HuH-7.5 (cell line): ENCODE measurements at regions not wholly inside any gene's neighbourhood (a gene's known extent, or its start where the extent isn't known, plus 50 kb on each side); places are given as distances from the start of the nearest gene placed in this dataset.

ENCODE experiments used
- DNase-seq: peaks from one replicate; pipeline ENCODE4 v3.0.0; 2011; ENCODE audit warnings: low spot score

DNA sequence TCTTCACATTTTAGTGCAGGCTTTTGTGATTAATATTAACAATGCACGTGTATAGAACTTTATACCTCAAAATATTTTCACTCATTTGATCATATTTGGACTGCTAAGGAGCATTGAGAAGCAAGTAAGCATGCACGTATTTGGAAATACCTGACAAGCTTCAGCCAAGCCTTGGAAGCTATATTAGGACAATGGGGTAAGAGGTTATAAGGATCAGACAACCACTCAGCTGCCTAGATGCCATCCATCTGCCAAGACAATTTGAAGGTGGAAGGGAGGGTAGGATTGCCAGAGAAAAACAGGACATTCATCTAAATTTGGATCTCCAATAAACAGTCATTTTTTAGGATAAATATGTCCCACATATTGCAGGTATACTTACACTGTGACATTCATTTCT lies 394.9 kb upstream of the CFAP20DC start:
- DNase-seq, result no peak

DNA sequence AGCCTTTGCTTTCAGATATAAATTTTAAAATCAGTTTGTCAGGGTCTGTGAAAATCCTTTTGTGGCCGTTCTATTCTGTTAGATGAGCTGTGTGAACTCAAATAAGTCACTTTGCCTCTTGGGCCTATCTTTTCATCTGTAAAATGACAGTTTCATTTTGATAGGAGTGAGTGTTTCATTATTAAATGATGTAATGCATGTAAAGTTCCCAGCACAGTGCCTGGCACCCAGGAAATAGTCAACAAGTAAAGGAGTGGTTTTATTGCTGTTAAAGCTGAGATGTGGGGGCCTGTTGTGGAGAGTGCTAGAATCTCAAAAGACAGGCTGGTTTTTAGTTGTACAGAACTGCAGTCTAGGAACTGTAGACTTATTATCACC lies 394.5 kb upstream of the CFAP20DC start:
- no peak for DNase-seq

DNA sequence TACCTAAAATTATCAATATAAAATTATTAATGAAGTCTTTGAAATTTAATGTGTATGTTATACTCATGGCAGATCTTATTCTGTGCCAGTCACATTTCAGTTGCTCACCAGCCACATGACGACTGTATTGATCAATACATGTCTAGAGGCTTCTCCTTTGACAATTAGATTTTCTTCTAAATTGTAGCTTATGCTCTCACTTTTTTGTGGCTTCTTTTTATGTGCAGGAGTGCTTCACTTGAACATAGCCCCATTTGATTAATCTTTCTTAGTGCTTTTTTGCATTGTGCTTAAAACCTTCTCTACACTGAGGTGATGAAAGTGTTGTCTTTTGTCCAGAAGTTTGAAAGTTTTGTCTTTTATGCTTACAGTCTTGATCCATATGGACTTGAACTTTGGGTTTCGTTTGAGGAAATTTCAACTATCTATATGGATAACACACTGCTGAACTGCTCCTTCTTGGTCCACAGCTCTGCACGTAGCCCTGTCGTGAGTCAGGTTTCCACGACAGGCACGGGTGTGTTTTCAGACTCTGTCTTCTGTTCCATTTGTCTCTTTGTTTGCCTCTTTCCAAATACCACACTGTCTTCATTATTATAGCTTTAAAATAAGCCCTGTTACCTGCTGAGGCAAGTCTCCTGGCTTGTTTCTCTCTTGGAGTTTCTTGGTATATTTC lies 393.9 kb upstream of the CFAP20DC start:
- no peak for DNase-seq

DNA sequence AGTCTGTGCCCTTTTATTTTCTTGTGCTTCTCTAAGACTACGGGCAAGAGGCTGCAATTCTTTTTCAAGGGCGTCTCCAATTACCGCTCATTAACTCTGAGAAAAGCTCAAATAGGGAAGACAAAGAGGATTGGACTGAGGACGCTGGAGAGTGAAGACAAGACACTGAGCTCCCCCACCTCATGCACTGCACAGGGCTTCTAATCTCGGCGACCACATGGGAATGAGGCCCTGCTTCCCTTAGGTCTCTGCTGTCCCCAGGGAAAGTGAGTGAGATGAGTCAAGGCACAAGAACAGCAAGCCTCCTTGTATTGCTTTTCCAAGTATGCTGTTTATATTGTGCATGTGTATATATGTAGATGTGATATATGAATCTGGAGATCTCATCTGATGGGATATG lies 392.2 kb upstream of the CFAP20DC start:
- no peak for DNase-seq

DNA sequence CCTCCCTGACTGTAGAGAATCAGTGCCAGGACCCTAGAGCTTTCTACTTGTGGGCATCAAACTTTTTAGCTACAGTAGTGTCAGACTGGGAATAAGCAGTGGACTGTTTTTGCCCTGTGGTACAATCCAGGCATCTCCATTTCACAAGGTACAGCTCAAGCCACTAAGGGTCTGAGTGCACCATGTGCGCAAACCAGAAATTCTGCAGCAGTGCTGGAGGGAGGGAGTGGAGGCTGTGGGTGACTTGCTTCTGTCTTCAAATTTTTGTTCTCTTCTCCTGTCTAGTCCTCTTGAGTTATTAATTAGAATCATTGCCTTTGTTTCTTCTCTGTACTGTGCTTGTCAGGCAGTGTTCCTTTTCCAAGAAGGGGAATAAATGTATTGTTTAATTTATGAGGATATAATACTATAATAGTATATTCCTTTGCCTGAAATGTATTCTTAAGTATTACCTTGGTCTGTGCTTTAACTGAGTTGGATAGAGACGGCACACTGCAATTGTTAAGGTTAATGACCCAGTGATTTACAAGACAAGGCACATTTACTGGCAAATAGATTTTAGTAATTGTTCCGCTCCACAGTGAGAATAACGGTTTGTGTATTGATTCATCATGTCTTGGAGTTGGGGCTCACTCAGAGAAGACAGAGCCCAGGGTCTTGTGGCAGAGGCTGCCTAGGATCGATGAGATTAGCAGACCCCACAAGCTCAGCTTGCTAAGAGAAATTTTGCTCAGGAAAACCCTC lies 390.6 kb upstream of the CFAP20DC start:
- DNase-seq, result no peak

DNA sequence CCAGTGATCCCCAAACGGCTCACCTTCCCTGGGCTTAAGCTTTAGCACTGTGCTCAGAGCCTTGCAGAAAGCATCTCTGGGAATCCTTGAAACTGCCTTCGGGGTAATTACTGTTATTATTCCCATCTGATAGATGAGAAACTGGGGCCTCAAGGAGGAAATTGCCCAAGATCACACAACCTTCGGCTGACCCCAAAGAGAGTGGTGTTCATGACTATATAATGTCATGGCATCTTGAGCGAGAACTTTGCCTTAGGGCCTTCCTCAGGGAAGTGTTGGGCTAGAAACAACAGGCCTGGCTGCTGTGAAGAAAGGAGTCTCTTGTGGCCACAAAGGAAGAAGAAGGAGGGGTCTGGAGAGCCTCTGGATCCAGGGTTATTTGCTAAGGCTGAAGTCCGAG lies 388.7 kb upstream of the CFAP20DC start:
- no peak for DNase-seq

DNA sequence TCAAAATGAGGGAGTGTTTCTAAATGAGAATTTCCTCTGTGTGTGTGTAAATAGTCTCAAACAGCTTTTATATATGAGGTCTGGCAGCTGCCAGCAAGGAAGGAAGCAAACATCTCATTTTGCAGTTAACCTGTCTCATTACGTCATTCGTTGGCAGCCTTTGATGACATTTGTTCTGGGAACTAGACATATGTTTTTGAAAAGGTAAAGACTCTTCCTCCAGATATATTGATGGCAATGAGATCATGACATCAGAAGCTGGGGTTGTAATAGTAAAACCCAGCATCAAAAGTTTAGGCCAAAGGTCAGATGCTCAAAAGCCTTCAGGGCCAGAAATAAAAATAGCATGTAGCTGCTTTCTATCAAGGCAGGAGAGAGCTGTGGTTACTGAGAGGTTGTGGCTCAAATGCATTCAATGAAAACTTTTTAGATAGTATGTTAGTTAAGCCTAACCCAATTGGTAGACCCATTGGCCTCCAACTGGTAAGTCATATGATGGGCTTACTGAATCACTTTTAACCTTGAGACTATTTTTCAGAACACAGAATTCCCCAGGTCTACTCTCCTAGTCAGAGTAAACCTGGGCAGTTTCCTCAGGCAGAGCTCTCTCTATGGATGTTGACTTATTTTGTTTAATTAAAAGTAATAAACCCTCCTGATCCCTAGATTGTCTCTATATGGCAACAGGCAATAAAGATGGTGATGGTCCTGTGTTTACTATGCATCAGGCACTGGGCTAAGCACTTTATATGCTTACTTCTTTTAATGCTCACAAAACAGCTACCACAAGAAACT lies 386.5 kb upstream of the CFAP20DC start:
- no peak for DNase-seq

DNA sequence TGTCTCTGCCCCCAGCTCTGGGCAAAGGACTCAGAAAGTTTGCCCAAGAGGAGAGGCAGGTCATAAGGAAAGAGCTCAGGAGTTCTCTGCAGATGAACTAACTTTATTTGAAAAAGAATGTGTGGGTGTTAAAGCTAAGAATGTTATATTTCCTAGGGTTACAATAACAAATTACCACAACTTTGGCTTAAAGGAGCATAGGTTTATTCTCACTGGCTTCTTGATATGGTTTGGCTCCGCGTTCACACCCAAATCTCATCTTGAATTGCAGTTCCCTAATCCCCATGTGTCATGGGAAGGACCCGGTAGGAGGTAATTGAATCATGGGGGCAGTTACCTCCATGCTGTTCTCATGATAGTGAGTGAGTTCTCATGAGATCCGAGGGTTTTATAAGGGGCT lies 383.7 kb upstream of the CFAP20DC start:
- DNase-seq, result no peak

DNA sequence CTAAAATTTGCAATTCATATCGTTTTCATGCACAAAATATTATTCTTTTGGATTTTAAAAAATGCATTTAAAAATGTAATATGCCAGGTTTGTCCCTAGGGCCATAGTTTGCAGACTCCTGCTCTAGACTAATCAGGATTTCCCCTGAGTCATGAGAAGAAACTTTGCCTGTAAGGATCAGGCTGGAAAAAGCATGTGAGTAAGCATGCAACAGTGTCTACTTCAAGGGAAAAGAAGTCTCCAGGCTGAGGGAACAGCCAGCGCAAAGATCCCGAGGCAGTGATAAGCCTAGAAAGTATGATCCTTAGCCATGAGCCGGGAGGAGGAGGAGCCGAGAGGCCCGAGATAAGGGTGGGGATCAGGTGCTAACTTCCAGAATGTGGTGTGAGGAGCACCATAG lies 382.8 kb upstream of the CFAP20DC start:
- no peak for DNase-seq

DNA sequence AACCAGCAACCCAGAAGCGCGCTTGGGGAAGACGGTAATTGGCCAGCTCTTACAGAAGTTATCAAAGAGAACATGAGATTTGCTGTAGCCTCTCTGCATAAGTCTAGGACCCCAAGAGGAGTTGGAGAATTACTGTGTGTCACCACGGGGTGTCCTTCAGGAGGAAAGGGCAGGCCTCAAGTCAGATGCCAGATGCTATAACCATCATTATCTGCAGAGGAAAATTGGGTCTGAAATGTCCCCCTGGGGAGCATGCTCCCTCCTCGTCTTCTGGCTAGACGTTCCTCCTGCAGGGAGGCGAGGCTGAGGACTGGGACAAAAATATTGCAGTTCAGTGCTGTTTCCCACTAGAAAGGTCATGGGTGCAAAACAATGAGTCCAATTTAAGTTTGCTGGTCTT lies 380.5 kb upstream of the CFAP20DC start:
- DNase-seq, result no peak

DNA sequence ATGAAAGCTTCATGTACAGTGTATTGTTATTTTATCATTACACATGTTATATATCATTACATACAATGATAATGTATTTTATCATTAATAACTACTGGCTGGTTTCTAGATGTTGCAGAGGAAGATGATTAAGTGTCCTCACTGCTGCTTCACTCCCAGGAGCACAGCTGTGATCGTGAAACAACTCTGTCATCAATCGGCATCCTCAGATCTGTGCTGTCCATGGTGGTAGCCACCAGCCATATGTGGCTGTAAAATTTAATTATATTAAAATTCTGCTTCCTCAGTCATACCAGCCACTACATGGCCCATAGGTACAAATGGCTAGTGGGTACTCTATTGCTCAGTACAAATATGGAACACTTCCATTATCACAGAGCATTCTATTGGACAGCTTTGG lies 379.4 kb upstream of the CFAP20DC start:
- DNase-seq, result no peak

DNA sequence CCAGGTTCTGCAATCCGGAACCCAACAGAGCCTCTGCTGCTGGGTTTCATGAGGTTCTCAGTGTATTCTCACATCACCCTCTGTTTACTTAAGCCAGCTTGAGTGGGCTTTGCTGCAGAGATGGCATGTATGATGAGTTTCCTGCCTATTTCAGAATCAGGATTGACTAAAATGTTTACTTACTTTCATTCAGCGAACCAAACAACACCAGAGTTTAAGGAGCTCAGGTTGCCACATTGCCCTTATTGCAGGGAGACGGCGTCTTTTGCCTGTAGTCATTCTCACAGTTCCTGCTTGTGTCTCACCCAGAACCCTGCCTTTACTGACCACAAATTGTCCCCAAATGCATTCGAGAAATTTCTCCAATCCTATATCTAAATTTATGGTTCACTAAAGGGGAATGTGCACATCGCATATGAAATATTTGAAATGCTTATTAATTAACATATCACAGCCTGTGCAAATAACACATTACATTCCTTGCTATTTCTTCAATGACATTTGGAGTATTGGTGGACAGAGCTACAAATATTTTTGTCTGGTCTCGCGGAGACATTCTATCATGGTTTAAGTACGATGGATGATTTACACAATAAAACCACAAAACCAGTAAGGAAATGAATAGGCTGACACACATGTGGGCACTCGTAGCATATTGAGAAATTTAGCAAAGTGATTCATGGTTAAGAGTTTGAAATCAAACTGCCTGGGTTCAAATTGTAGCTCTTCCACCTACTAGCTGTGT lies 377.2 kb upstream of the CFAP20DC start:
- no peak for DNase-seq

DNA sequence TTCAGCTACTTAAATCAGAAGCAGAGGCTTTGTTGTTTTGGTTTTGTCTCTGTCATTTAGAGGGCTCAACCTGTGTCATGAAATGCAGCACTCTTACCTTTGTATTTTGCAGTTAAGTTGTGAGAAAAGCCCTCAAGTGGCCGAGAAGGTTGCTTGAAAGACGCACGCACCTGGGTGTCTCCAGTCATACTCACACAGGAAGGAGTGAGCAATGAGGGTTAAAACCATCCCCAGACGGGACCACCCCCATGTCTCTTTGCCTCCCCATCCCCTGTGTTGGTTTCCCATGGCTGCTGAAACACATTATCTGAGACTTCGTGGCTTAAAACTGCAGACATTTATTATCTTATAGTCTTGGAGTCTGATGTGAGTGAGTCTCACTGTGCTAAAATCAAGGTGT lies 376.1 kb upstream of the CFAP20DC start:
- DNase-seq, result no peak

DNA sequence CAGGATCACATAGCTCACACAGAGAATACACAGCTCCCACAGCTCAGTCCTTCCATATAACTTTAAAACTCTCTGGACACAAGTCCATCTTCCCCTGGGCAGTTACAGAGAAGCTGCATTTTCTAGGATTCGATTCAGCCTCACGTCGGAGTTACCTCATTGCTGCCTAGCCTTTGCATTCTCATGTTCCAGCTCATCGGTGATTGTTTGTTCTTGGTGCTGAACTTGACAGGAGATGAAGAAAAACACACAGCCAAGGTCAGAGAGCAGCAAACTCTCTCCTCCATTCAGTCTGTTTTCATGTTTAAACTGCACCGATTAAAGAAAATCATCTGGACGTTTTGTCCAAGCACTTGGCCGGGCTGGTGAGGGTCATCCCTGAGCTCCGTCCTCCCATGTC lies 375.5 kb upstream of the CFAP20DC start:
- DNase-seq, result peak; percentile 6

DNA sequence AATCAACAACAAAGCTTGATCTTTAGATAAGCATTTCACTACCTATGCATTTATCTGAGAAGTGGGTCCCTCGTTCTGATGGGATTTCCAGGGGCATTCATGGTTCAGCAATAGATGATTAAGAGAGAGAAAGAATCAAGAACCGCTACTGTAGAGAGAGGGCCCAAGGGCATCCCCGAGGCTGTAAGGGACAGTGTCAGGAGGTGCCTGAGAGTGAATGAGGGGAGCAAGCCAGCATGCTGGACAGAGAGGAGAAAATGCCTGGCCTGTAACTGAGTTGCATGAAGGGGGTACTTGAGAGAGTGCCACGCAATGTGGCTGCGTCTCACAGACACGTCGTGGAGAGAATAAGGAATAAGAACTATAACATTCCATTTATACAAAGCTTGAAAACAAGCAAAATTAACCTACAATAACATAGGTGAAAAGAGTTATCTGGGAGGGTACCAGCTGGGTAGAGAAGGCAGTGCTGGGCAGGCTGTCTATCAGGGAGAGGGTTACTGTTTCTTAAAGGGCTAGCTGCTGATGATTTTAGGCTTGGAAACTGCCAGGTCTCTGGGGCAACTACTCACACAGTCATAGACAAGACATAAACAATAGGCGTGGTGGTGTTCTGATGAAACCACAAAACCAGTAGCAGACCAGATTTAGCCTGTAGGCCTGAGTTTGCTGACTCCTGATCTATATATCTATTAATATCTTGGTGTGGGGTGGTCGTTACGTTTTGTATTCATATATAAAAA lies 374.6 kb upstream of the CFAP20DC start:
- DNase-seq, result no peak

DNA sequence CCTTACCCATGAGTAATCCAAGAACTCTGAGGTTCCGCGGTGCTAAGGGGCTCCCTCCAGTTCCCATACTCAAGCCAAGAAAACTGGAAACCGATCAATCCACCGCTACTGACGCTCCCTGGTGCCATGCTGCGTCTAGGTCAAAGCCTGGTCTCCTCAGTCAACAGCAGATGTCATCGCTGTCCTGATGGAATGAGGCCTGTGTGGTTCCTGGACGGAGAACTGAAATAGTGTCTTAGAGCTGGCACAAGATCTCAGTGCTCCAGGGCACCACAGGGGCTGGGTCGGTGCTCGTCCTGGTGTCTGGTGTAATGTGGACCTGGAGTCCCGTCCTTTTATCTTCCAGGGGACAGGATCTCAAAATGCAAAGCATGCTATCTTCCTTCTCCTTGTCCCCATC lies 373.9 kb upstream of the CFAP20DC start:
- DNase-seq, result no peak

DNA sequence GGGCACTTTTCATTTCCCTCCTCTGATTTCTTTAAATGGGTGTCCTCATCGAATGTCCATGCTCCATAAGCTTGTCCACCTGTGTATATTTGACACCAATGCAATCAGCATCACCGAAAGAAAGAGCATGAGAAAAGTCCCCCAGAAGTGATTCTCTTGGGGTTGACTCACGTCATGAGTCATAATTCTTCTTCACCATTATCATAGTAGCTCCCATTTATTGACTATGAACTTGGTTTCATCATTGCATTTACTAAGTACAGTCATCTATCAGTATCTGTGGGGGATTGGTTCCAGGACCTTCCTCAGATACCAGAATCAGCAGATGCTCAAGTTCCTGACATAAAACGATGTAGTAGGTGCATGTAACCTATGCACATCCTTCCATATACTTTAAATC lies 372.5 kb upstream of the CFAP20DC start:
- no peak for DNase-seq

DNA sequence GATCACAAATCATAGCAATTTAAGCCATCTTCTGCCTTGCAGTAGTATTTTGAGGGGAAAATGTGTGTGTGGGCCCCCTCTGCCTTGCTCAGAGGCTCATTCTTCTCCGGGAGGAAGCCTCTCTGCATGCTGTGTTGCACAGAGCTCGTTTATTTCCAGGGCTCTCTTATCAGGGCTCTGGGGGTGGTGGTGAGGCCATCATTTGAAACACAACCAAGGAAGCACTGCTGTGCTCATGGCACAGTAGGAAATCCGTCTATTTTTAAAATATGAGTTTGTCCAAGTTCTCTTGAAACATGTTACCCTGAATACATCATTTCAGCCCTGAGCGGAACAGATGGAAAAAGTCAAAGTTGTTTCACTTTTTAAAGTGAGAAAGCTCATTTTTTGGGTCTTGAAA lies 369.0 kb upstream of the CFAP20DC start:
- DNase-seq, result no peak

DNA sequence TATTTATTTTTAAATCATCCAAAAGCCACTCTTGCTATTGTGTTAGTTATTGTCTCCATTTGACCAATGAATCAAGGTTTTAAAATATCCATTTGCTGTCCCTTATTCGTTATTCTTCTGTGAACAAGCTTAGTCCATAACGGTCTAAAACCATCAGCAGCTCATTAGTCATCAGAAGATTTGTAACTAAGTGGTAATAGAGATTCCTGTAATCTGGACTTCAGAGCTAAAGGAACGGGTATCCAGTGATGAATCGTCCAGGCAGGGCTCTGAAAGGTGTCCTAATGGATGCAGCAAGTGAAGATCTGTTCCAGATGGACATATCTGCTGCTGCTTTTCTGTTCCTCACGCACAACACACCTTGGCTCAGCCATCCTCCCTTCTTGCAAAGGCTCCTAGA lies 362.7 kb upstream of the CFAP20DC start:
- no peak for DNase-seq

DNA sequence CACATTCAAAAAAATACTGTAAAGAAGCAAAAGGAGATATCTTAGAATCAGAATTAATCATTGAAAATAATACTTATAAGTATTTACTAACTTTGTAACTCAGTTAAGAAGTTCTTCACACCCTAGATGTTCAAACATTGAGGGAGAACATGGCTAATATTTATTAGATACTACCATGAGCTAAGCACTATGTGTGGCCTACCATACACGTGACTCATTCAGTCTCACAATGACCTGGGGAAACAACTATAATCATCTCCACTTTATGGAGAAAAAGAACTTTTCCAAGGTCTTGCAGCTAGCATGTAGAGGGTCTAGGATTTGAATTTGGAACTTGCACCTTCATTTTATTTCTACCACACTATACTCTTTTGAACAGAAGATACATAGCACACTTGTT lies 361.9 kb upstream of the CFAP20DC start:
- DNase-seq, result no peak

DNA sequence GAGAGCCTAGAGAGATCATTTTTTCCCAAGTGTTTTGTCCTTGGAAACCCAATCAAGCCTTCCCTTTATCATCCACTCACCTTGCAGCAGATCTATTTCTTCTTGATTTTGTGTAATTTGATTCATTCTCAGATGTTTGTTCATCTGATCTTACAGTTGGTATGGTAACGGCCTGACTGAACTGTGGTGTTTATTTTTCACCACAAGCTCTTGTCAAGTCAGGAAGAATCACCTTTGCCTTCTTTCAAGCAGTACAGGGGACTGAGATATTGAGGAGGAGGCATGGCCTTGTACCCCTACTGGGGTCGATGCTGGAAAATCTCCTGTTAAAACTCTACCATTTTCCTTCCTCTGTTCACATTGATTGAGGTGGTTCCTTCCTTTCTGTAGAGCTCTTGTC lies 361.4 kb upstream of the CFAP20DC start:
- DNase-seq, result no peak
